ENCODE measurements at regions not wholly inside any gene's neighbourhood (a gene's known extent, or its start where the extent isn't known, plus 50 kb on each side); places are given as distances from the start of the nearest gene placed in this dataset.

DNA sequence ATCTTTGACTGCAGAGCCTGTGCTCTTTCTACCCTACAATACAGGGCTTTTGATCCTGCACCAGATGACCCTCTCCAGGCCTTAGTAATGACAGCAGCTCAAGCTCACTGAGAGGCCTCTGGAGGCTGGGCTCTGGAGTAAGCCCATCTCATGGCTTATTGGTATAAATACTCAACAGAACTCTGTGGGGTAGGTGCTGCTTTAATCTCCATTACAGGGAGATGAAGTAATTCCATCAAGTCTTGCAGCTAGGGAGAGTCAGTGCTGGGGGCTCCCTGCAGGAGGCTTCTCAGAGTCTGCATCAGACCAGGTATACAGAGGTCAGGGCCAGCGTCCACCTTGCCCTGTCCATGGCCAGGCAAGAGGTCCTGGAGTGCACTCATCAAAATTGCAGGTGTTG, 89.2 kb upstream of the SLC6A11 start:
- TF ChIP-seq POLR2A (IDR thresholded peaks at IDR 0.05): no peak
- TF ChIP-seq, protein P1, sequence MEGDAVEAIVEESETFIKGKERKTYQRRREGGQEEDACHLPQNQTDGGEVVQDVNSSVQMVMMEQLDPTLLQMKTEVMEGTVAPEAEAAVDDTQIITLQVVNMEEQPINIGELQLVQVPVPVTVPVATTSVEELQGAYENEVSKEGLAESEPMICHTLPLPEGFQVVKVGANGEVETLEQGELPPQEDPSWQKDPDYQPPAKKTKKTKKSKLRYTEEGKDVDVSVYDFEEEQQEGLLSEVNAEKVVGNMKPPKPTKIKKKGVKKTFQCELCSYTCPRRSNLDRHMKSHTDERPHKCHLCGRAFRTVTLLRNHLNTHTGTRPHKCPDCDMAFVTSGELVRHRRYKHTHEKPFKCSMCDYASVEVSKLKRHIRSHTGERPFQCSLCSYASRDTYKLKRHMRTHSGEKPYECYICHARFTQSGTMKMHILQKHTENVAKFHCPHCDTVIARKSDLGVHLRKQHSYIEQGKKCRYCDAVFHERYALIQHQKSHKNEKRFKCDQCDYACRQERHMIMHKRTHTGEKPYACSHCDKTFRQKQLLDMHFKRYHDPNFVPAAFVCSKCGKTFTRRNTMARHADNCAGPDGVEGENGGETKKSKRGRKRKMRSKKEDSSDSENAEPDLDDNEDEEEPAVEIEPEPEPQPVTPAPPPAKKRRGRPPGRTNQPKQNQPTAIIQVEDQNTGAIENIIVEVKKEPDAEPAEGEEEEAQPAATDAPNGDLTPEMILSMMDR (IDR thresholded peaks at IDR 0.05): no peak
